ENCODE measurements at regions not wholly inside any gene's neighbourhood (a gene's known extent, or its start where the extent isn't known, plus 50 kb on each side); places are given as distances from the start of the nearest gene placed in this dataset.
A peak's percentile ranks its signal among the peaks of the same experiment; 100 is the strongest.

DNA sequence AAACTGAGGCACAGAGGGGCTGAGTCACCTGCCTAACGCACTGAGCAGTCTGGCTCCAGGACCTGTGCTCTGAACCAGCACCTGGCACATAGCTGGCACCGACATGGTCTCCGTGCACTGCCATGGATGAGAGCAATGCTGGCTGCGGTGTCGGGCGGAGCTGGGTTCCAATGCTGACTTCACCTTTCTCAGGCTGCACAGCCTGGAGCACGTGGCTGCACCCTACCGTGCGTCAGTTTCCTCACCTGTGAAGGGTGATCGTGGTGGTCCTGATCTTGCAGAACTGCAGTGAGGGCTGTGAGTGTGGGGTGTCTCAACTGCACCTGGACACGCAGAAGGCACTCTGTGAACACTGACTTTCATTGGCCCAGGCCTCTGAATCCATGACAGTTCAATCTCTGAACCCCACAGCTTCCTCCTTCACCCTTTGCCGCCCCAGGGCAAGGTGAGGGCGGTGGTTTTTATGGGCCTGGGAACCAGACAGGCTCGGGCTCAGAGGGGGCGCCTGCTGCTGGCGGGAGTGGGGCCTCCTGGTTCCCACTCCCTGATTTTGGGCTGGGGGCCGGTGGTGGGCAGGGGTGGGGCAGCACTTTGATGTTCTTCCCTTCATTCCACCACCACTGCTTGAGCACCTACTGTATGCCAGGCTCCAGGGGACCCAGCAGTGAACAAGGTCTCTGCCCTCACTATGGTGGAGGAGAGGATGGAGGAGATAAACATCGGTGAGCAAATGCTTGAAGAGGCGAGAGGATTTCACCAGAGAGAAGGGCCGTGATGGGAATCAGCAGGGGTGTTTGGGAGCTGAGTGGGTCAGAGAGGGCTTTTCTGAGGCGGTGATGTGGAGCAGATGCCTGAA, 102.9 kb downstream of the CEBPB start (continued):
- TF ChIP-seq, protein P1, sequence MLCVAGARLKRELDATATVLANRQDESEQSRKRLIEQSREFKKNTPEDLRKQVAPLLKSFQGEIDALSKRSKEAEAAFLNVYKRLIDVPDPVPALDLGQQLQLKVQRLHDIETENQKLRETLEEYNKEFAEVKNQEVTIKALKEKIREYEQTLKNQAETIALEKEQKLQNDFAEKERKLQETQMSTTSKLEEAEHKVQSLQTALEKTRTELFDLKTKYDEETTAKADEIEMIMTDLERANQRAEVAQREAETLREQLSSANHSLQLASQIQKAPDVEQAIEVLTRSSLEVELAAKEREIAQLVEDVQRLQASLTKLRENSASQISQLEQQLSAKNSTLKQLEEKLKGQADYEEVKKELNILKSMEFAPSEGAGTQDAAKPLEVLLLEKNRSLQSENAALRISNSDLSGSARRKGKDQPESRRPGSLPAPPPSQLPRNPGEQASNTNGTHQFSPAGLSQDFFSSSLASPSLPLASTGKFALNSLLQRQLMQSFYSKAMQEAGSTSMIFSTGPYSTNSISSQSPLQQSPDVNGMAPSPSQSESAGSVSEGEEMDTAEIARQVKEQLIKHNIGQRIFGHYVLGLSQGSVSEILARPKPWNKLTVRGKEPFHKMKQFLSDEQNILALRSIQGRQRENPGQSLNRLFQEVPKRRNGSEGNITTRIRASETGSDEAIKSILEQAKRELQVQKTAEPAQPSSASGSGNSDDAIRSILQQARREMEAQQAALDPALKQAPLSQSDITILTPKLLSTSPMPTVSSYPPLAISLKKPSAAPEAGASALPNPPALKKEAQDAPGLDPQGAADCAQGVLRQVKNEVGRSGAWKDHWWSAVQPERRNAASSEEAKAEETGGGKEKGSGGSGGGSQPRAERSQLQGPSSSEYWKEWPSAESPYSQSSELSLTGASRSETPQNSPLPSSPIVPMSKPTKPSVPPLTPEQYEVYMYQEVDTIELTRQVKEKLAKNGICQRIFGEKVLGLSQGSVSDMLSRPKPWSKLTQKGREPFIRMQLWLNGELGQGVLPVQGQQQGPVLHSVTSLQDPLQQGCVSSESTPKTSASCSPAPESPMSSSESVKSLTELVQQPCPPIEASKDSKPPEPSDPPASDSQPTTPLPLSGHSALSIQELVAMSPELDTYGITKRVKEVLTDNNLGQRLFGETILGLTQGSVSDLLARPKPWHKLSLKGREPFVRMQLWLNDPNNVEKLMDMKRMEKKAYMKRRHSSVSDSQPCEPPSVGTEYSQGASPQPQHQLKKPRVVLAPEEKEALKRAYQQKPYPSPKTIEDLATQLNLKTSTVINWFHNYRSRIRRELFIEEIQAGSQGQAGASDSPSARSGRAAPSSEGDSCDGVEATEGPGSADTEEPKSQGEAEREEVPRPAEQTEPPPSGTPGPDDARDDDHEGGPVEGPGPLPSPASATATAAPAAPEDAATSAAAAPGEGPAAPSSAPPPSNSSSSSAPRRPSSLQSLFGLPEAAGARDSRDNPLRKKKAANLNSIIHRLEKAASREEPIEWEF (CRISPR knock-in tag; IDR thresholded peaks at IDR 0.05) = 0 out of 2 replicates have a peak, but pooled peaks have one; percentile 2
- TF ChIP-seq, protein P2, sequence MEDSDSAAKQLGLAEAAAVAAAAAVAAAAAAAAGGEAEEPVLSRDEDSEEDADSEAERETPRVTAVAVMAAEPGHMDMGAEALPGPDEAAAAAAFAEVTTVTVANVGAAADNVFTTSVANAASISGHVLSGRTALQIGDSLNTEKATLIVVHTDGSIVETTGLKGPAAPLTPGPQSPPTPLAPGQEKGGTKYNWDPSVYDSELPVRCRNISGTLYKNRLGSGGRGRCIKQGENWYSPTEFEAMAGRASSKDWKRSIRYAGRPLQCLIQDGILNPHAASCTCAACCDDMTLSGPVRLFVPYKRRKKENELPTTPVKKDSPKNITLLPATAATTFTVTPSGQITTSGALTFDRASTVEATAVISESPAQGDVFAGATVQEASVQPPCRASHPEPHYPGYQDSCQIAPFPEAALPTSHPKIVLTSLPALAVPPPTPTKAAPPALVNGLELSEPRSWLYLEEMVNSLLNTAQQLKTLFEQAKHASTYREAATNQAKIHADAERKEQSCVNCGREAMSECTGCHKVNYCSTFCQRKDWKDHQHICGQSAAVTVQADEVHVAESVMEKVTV (CRISPR knock-in tag; IDR thresholded peaks at IDR 0.05) = no peak
- TF ChIP-seq, protein P3, sequence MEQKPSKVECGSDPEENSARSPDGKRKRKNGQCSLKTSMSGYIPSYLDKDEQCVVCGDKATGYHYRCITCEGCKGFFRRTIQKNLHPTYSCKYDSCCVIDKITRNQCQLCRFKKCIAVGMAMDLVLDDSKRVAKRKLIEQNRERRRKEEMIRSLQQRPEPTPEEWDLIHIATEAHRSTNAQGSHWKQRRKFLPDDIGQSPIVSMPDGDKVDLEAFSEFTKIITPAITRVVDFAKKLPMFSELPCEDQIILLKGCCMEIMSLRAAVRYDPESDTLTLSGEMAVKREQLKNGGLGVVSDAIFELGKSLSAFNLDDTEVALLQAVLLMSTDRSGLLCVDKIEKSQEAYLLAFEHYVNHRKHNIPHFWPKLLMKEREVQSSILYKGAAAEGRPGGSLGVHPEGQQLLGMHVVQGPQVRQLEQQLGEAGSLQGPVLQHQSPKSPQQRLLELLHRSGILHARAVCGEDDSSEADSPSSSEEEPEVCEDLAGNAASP (IDR thresholded peaks at IDR 0.05) = no peak
- no peak for TF ChIP-seq ZNF282 (CRISPR knock-in tag; IDR thresholded peaks at IDR 0.05)
- TF ChIP-seq, protein P4, sequence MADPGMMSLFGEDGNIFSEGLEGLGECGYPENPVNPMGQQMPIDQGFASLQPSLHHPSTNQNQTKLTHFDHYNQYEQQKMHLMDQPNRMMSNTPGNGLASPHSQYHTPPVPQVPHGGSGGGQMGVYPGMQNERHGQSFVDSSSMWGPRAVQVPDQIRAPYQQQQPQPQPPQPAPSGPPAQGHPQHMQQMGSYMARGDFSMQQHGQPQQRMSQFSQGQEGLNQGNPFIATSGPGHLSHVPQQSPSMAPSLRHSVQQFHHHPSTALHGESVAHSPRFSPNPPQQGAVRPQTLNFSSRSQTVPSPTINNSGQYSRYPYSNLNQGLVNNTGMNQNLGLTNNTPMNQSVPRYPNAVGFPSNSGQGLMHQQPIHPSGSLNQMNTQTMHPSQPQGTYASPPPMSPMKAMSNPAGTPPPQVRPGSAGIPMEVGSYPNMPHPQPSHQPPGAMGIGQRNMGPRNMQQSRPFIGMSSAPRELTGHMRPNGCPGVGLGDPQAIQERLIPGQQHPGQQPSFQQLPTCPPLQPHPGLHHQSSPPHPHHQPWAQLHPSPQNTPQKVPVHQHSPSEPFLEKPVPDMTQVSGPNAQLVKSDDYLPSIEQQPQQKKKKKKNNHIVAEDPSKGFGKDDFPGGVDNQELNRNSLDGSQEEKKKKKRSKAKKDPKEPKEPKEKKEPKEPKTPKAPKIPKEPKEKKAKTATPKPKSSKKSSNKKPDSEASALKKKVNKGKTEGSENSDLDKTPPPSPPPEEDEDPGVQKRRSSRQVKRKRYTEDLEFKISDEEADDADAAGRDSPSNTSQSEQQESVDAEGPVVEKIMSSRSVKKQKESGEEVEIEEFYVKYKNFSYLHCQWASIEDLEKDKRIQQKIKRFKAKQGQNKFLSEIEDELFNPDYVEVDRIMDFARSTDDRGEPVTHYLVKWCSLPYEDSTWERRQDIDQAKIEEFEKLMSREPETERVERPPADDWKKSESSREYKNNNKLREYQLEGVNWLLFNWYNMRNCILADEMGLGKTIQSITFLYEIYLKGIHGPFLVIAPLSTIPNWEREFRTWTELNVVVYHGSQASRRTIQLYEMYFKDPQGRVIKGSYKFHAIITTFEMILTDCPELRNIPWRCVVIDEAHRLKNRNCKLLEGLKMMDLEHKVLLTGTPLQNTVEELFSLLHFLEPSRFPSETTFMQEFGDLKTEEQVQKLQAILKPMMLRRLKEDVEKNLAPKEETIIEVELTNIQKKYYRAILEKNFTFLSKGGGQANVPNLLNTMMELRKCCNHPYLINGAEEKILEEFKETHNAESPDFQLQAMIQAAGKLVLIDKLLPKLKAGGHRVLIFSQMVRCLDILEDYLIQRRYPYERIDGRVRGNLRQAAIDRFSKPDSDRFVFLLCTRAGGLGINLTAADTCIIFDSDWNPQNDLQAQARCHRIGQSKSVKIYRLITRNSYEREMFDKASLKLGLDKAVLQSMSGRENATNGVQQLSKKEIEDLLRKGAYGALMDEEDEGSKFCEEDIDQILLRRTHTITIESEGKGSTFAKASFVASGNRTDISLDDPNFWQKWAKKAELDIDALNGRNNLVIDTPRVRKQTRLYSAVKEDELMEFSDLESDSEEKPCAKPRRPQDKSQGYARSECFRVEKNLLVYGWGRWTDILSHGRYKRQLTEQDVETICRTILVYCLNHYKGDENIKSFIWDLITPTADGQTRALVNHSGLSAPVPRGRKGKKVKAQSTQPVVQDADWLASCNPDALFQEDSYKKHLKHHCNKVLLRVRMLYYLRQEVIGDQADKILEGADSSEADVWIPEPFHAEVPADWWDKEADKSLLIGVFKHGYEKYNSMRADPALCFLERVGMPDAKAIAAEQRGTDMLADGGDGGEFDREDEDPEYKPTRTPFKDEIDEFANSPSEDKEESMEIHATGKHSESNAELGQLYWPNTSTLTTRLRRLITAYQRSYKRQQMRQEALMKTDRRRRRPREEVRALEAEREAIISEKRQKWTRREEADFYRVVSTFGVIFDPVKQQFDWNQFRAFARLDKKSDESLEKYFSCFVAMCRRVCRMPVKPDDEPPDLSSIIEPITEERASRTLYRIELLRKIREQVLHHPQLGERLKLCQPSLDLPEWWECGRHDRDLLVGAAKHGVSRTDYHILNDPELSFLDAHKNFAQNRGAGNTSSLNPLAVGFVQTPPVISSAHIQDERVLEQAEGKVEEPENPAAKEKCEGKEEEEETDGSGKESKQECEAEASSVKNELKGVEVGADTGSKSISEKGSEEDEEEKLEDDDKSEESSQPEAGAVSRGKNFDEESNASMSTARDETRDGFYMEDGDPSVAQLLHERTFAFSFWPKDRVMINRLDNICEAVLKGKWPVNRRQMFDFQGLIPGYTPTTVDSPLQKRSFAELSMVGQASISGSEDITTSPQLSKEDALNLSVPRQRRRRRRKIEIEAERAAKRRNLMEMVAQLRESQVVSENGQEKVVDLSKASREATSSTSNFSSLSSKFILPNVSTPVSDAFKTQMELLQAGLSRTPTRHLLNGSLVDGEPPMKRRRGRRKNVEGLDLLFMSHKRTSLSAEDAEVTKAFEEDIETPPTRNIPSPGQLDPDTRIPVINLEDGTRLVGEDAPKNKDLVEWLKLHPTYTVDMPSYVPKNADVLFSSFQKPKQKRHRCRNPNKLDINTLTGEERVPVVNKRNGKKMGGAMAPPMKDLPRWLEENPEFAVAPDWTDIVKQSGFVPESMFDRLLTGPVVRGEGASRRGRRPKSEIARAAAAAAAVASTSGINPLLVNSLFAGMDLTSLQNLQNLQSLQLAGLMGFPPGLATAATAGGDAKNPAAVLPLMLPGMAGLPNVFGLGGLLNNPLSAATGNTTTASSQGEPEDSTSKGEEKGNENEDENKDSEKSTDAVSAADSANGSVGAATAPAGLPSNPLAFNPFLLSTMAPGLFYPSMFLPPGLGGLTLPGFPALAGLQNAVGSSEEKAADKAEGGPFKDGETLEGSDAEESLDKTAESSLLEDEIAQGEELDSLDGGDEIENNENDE (IDR thresholded peaks at IDR 0.05; ENCODE audit: low read depth, low read length) = no peak
- TF ChIP-seq RUNX1 (IDR thresholded peaks at IDR 0.05; ENCODE audit: low read depth) = no peak

Measured in K562 (cell line).